OCI-LY7 (cell line): ENCODE measurements at regions not wholly inside any gene's neighbourhood (a gene's known extent, or its start where the extent isn't known, plus 50 kb on each side); places are given as distances from the start of the nearest gene placed in this dataset.

ENCODE experiments used
- BruUV-seq: library from RNA; stranded (reverse); fragments of 400-500 nt; replicated peaks from 2 replicates; lab custom pipeline; 2021; lab: Mats Ljungman, UMichigan
- CTCF ChIA-PET: fragments of 300-600 bp; sonication (Branson Sonifier 250); formaldehyde crosslinking; loops from one replicate; lab custom pipeline; 2022; ENCODE audit warnings: antibody characterized with exemption; ENCODE audit not compliant: unreplicated experiment; lab: Charles Lee
- POLR2A ChIA-PET: fragments of 300-600 bp; sonication (Branson Sonifier 250); formaldehyde crosslinking; loops from one replicate; lab custom pipeline; 2022; ENCODE audit warnings: antibody characterized with exemption; lab: Charles Lee
- DNase-seq: peaks from one replicate; pipeline ENCODE4 v3.0.0-alpha.2; 2015; ENCODE audit warnings: low spot score
- H2AFZ ChIP-seq: fragments of 200-600 bp; sonication (generic), shearing (Covaris generic); 2 replicates; pipeline ENCODE4 v1.6.1; 2014; ENCODE audit warnings: mild to moderate bottlenecking, antibody characterized with exemption, low read length, moderate library complexity
- H3K27ac ChIP-seq: fragments of 200-600 bp; sonication (generic); 2 replicates; pipeline ENCODE4 v1.5.1; 2014; ENCODE audit warnings: mixed run types, low read depth, mild to moderate bottlenecking, moderate library complexity, low read length, inconsistent platforms; ENCODE audit not compliant: poor library complexity, severe bottlenecking
- H3K36me3 ChIP-seq: fragments of 200-600 bp; sonication (generic); 2 replicates; pipeline ENCODE4 v1.6.1; 2014; ENCODE audit warnings: mild to moderate bottlenecking, antibody characterized with exemption, low read length, moderate library complexity, mixed read lengths; ENCODE audit not compliant: insufficient read depth
- H3K4me1 ChIP-seq: fragments of 200-600 bp; sonication (generic); 2 replicates; pipeline ENCODE4 v1.5.1; 2014; ENCODE audit warnings: mild to moderate bottlenecking, low read length; ENCODE audit not compliant: insufficient read depth, poor library complexity, severe bottlenecking
- H3K4me2 ChIP-seq: fragments of 200-600 bp; sonication (generic); 2 replicates; pipeline ENCODE4 v1.6.1; 2014; ENCODE audit warnings: mild to moderate bottlenecking, low read length
- H3K4me3 ChIP-seq: fragments of 200-600 bp; sonication (generic); 2 replicates; pipeline ENCODE4 v1.5.1; 2014; ENCODE audit warnings: mild to moderate bottlenecking, low read depth, low read length; ENCODE audit not compliant: poor library complexity, severe bottlenecking
- H3K79me2 ChIP-seq: fragments of 200-600 bp; sonication (generic); 2 replicates; pipeline ENCODE4 v1.6.1; 2016; ENCODE audit warnings: low read depth, mild to moderate bottlenecking, low read length, moderate library complexity, mixed read lengths; ENCODE audit not compliant: insufficient read depth
- H3K9me2 ChIP-seq: fragments of 200-600 bp; sonication (generic); 2 replicates; pipeline ENCODE4 v1.6.1; 2016; ENCODE audit warnings: mild to moderate bottlenecking, low read length, mixed read lengths; ENCODE audit not compliant: insufficient read depth
- H3K9me3 ChIP-seq: fragments of 200-600 bp; sonication (generic); 2 replicates; pipeline ENCODE4 v1.6.1; 2014; ENCODE audit warnings: mild to moderate bottlenecking, mixed run types, low read length, mixed read lengths
- H4K20me1 ChIP-seq: fragments of 200-600 bp; sonication (generic); 2 replicates; pipeline ENCODE4 v1.6.1; 2014; ENCODE audit warnings: mild to moderate bottlenecking, antibody characterized with exemption, low read length, moderate library complexity, mixed read lengths; ENCODE audit not compliant: insufficient read depth
- CTCF ChIP-seq: fragments of 200-600 bp; sonication (generic); conservative IDR thresholded peaks from 2 replicates; pipeline ENCODE4 v1.5.1; 2014; ENCODE audit warnings: mild to moderate bottlenecking, antibody characterized with exemption, low read length, moderate library complexity, mixed read lengths
- EZH2phosphoT487 ChIP-seq: fragments of 200-600 bp; sonication (generic); IDR thresholded peaks from 2 replicates; pipeline ENCODE4 v1.6.1; 2018; ENCODE audit warnings: low read depth, borderline replicate concordance, mild to moderate bottlenecking, mixed run types, antibody characterized with exemption, low read length, moderate library complexity, mixed read lengths
- intact Hi-C: fragments of 100-400 bp; cut with micrococcal nuclease; formaldehyde crosslinking; loops from one replicate; pipeline ENCODE4 v1.10.0; 2022; ENCODE audit not compliant: unreplicated experiment

GRCh38 chr5:26430323-26430722, 608.1 kb downstream of the CDH9 start:
- no peaks in the 10 kb centered on the region for H3K36me3 ChIP-seq
- H3K4me3 ChIP-seq: no peak overlapping the region
- ChIA-PET POLR2A (no interaction called here), CTCF (no interaction called here)
- no peaks in the 10 kb centered on the region for H3K79me2 ChIP-seq
- H3K9me3 ChIP-seq: no peaks in the 10 kb centered on the region; the same call in 1 of the 2 replicates
- no peaks in the 10 kb centered on the region for H3K4me1 ChIP-seq
- H2AFZ ChIP-seq: no peak overlapping the region
- no peak overlapping the region for H3K27ac ChIP-seq
- TF ChIP-seq EZH2phosphoT487: no peak
- TF ChIP-seq CTCF: no peak
- H4K20me1 ChIP-seq: no peaks in the 10 kb centered on the region
- BruUV-seq: no TSS peak
- intact Hi-C loops: no loop called here
- no peak for DNase-seq
- H3K4me2 ChIP-seq: no peak overlapping the region
- H3K9me2 ChIP-seq: no peaks in the 10 kb centered on the region

GRCh38 chr5:26427281-26427680, 611.1 kb downstream of the CDH9 start:
- BruUV-seq: no TSS peak

DNA sequence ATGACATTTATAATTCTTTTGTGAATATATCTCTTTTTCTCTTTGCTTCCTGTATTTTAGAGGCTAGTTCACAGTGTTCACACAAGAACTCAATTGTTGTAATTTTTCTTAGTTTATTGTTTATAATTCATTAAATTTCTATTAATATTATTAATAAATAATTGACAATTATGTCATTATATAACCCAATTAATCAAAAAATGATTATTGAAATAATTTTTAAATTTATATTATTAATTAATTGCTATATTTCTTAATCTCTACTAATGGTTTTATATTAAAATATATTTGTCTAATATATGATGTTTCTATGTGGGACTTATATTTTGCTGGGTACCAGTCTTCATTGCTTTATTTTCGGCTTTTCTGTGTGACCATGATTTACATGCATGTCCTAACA, 618.4 kb downstream of the CDH9 start:
- Histone ChIP-seq H3K79me2 (no peaks in the 10 kb centered on the region), H2AFZ (no peak overlapping the region), H3K9me3 (no peaks in the 10 kb centered on the region), H3K36me3 (no peaks in the 10 kb centered on the region), H3K9me2 (no peaks in the 10 kb centered on the region), H4K20me1 (no peaks in the 10 kb centered on the region), H3K27ac (no peak overlapping the region), H3K4me2 (no peak overlapping the region), H3K4me1 (no peaks in the 10 kb centered on the region), H3K4me3 (no peak overlapping the region)
- ChIA-PET CTCF (no interaction called here), POLR2A (no interaction called here)
- no peak for DNase-seq
- TF ChIP-seq CTCF (no peak), EZH2phosphoT487 (no peak)
- intact Hi-C loops: no loop called here
- no TSS peak for BruUV-seq

More at GRCh38 chr5:26427281-26427680, 611.1 kb downstream of the CDH9 start:
- H3K4me2 ChIP-seq: no peak overlapping the region
- no peaks in the 10 kb centered on the region for H3K79me2 ChIP-seq
- no peak overlapping the region for H3K27ac ChIP-seq
- no peak for DNase-seq
- ChIA-PET POLR2A (no interaction called here), CTCF (no interaction called here)
- H3K9me2 ChIP-seq: no peaks in the 10 kb centered on the region
- H3K4me3 ChIP-seq: no peak overlapping the region
- H4K20me1 ChIP-seq: no peaks in the 10 kb centered on the region
- intact Hi-C loops: no loop called here
- no peaks in the 10 kb centered on the region for H3K36me3 ChIP-seq
- no peak overlapping the region for H2AFZ ChIP-seq
- H3K4me1 ChIP-seq: no peaks in the 10 kb centered on the region
- no peak for TF ChIP-seq CTCF
- TF ChIP-seq EZH2phosphoT487: no peak
- H3K9me3 ChIP-seq: no peaks in the 10 kb centered on the region; the same call in 1 of the 2 replicates
